ENCODE measurements at regions not wholly inside any gene's neighbourhood (a gene's known extent, or its start where the extent isn't known, plus 50 kb on each side); places are given as distances from the start of the nearest gene placed in this dataset.

DNA sequence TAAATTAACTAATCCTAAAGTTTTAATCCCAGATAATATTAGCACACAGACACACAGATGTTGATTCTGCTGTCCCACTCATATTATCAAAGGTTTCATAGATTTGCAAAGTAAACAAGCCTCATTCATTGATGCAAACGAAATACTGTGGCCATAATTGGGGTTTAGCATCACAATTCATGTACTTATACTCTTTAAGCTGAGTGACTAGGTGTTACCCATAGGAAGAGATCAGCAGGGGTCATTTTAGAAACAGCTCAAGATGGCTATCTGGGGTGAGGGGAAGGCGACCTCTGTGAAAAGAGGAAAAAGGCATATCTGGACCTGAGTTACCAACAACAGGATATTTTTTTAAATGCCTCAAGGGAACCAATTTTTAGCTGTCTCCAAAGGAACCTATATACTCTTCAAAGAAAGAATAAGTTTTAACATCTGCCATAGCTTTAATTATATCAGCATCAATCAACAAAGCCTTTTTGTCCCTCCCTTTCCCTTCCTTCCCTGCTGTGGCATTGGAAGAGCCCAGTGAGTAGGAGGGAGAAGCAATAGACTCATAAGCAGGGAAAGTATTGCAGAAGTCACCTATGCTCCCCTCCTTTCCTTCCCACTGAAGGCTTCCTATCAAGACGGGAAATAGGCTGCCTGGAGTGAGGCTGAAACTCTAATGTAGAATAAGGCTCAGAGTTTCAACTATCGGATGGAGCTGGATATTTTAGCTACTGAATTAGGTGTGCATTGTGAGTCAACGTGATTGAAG is 553.4 kb downstream of the ZIC1 start:
- TF ChIP-seq POLR2A (IDR thresholded peaks at IDR 0.05; ENCODE audit: low read depth, low read length) (no peak), POLR2AphosphoS5 (IDR thresholded peaks at IDR 0.05; ENCODE audit: low read depth, low read length) (no peak)
